GM23248 (cell line): ENCODE measurements at regions not wholly inside any gene's neighbourhood (a gene's known extent, or its start where the extent isn't known, plus 50 kb on each side); places are given as distances from the start of the nearest gene placed in this dataset.

Source experiments
- DNase-seq: peaks from one replicate; pipeline ENCODE4 v3.0.0-alpha.2; 2015
- H2AFZ ChIP-seq: fragments of 200-600 bp; sonication (generic); 2 replicates; pipeline ENCODE4 v1.6.1; 2016; ENCODE audit warnings: antibody characterized with exemption
- H3F3A ChIP-seq: fragments of 200-600 bp; sonication (generic); 2 replicates; pipeline ENCODE4 v1.6.1; 2016; ENCODE audit warnings: mild to moderate bottlenecking, antibody characterized with exemption, mixed run types; ENCODE audit not compliant: insufficient read depth
- H3K27ac ChIP-seq: fragments of 200-600 bp; sonication (generic); 2 replicates; pipeline ENCODE4 v1.5.1; 2016; ENCODE audit warnings: mild to moderate bottlenecking
- H3K27me3 ChIP-seq: fragments of 200-600 bp; sonication (generic); replicated peaks from 2 replicates; pipeline ENCODE4 v1.6.1; 2016; ENCODE audit warnings: mild to moderate bottlenecking; ENCODE audit not compliant: insufficient read depth
- H3K36me3 ChIP-seq: fragments of 200-600 bp; sonication (generic); 2 replicates; pipeline ENCODE4 v1.6.1; 2016; ENCODE audit warnings: low read depth, mild to moderate bottlenecking
- H3K4me1 ChIP-seq: fragments of 200-600 bp; sonication (generic); 2 replicates; pipeline ENCODE4 v1.6.1; 2016; ENCODE audit warnings: mild to moderate bottlenecking; ENCODE audit not compliant: insufficient read depth
- H3K4me2 ChIP-seq: fragments of 200-600 bp; sonication (generic); one replicate; pipeline ENCODE4 v1.6.1; 2016; ENCODE audit warnings: mild to moderate bottlenecking; ENCODE audit not compliant: unreplicated experiment
- H3K4me3 ChIP-seq: fragments of 200-600 bp; sonication (generic); 2 replicates; pipeline ENCODE4 v1.5.1; 2016; ENCODE audit warnings: mild to moderate bottlenecking
- H3K79me2 ChIP-seq: fragments of 200-600 bp; sonication (generic); 2 replicates; pipeline ENCODE4 v1.6.1; 2016; ENCODE audit warnings: mild to moderate bottlenecking; ENCODE audit not compliant: insufficient read depth
- H3K9ac ChIP-seq: fragments of 200-600 bp; sonication (generic); 2 replicates; pipeline ENCODE4 v1.6.1; 2016; ENCODE audit warnings: mild to moderate bottlenecking
- H3K9me2 ChIP-seq: fragments of 200-600 bp; sonication (generic); 2 replicates; pipeline ENCODE4 v1.6.1; 2016; ENCODE audit warnings: mixed run types, mild to moderate bottlenecking, moderate library complexity; ENCODE audit not compliant: insufficient read depth
- H3K9me3 ChIP-seq: fragments of 200-600 bp; sonication (generic); one replicate; pipeline ENCODE4 v1.6.1; 2017; ENCODE audit warnings: low read depth
- H4K20me1 ChIP-seq: fragments of 200-600 bp; sonication (generic); 2 replicates; pipeline ENCODE4 v1.6.0; 2016; ENCODE audit not compliant: insufficient read depth
- EZH2 ChIP-seq: fragments of 200-600 bp; sonication (generic); IDR thresholded peaks from 2 replicates; pipeline ENCODE4 v1.6.1; 2018; ENCODE audit warnings: antibody characterized with exemption, mild to moderate bottlenecking; ENCODE audit not compliant: insufficient read depth, poor library complexity, severe bottlenecking
- EZH2phosphoT487 ChIP-seq: fragments of 200-600 bp; sonication (generic); IDR thresholded peaks from 2 replicates; pipeline ENCODE4 v1.6.1; 2018; ENCODE audit warnings: antibody characterized with exemption, moderate library complexity, mild to moderate bottlenecking, low read depth; ENCODE audit not compliant: insufficient read depth
- WGBS, 2 experiments: methylation state at CpG; one replicate each; pipeline ENCODE4 v1.1.6; 2015 to 2017; ENCODE audit warnings: low lambda C conversion rate in 2 of 2, low coverage in 1 of 2; ENCODE audit errors: missing lambda C conversion rate in 2 of 2; 5-methylcytosine and 5-hydroxymethylcytosine counted together
- in situ Hi-C: fragments of 300-500 bp; cut with MboI; formaldehyde crosslinking; loops from 2 replicates; pipeline ENCODE4 v1.15.0; 2020

DNA sequence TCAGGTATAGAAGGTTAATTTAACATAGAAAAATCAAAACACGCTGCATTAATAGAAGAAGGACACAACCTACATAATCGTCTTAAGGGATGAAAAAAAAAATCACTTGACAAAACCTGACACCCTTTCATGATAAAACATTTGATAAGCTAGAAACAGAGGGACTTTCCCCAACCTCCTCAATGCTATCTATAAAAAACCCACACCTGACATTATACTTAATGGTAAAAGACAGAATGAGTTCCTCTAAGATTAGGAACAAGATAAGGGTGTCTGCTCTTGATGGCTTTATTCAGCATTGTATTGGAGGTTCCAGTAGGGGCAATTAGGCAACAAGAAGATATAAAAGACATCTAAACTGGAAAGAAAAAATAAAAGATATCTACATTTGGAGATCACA lies 69.9 kb upstream of the KBTBD8 start:
- H3K27ac ChIP-seq: no peak overlapping the region
- no peak overlapping the region for H3K4me3 ChIP-seq
- no peaks in the 10 kb centered on the region; the same call in 1 of the 2 replicates for H3K27me3 ChIP-seq
- H3K79me2 ChIP-seq: no peaks in the 10 kb centered on the region
- in situ Hi-C loops: no loop called here
- WGBS, 2 experiments: 37 to 39% methylated on average over 2 of the region's 2 CpGs
- H3K36me3 ChIP-seq: no peaks in the 10 kb centered on the region
- H3K9ac ChIP-seq: no peak overlapping the region
- H2AFZ ChIP-seq: no peak overlapping the region
- no peaks in the 10 kb centered on the region for H3K9me2 ChIP-seq
- no peaks in the 10 kb centered on the region for H3F3A ChIP-seq
- no peak overlapping the region for H3K4me2 ChIP-seq
- no peaks in the 10 kb centered on the region for H3K4me1 ChIP-seq
- TF ChIP-seq EZH2 (no peak), EZH2phosphoT487 (no peak)
- DNase-seq: no peak
- H3K9me3 ChIP-seq: no peaks in the 10 kb centered on the region
- H4K20me1 ChIP-seq: no peaks in the 10 kb centered on the region

DNA sequence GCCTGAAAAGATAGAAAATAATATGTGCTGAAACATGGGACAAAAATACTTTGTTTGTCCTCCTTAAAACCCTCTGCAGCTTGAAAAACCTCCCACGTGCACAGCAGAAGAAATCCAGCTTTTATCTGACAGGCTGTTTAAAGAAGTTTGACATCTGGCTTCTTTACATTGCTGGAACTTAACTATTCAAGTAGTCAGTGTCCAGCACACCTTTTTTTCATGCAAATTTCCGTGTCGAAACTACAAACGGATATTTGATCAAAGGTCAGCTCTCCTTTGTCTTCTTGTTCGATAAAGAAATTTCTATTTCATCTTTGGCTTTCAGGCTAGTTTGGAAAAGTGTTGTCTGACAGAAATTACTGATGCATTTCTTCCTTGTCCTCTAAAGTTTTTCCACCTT lies 66.8 kb upstream of the KBTBD8 start:
- H4K20me1 ChIP-seq: no peaks in the 10 kb centered on the region
- H3K9ac ChIP-seq: no peak overlapping the region
- H3K79me2 ChIP-seq: no peaks in the 10 kb centered on the region
- no peaks in the 10 kb centered on the region for H3F3A ChIP-seq
- H3K36me3 ChIP-seq: no peaks in the 10 kb centered on the region
- 21 to 24% methylated on average over 5 of the region's 5 CpGs for WGBS, 2 experiments
- H3K27me3 ChIP-seq: peaks cover 4% of the 10 kb centered on the region; the same call in 1 of the 2 replicates
- in situ Hi-C loops: no loop called here
- H3K4me2 ChIP-seq: no peak overlapping the region
- H3K4me3 ChIP-seq: no peak overlapping the region
- H3K9me3 ChIP-seq: no peaks in the 10 kb centered on the region
- no peaks in the 10 kb centered on the region for H3K4me1 ChIP-seq
- no peak for DNase-seq
- no peak overlapping the region for H2AFZ ChIP-seq
- no peak overlapping the region for H3K27ac ChIP-seq
- TF ChIP-seq EZH2phosphoT487: no peak
- TF ChIP-seq EZH2: no peak
- H3K9me2 ChIP-seq: no peaks in the 10 kb centered on the region

DNA sequence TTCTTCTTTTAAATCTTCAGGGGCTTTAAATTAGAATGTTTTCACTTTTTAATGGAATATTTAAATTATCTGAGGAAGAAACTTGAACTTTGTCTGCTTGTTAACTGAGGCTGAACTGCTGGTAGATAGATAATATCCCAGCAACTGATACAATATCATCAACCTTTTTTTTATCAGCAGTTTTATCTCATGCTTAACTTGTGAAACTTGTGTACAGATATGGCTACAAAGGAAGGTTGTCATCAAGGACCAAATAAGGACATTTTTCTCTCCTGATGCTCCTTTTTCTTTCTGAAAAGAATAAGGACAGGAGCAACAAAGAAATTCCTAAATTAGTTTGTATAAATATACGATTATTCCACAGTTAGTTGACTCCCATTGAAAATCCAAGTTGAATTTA lies 66.4 kb upstream of the KBTBD8 start:
- H3K36me3 ChIP-seq: no peaks in the 10 kb centered on the region
- WGBS, 2 experiments: 3 to 16% methylated on average over 1 of the region's 1 CpG
- no peaks in the 10 kb centered on the region for H3K9me2 ChIP-seq
- no peaks in the 10 kb centered on the region for H3F3A ChIP-seq
- no peak overlapping the region for H3K4me2 ChIP-seq
- H3K79me2 ChIP-seq: no peaks in the 10 kb centered on the region
- H3K4me1 ChIP-seq: no peaks in the 10 kb centered on the region
- in situ Hi-C loops: no loop called here
- H3K9ac ChIP-seq: no peak overlapping the region
- DNase-seq: no peak
- H3K27me3 ChIP-seq: peaks cover 4% of the 10 kb centered on the region; the same call in 1 of the 2 replicates
- H3K9me3 ChIP-seq: no peaks in the 10 kb centered on the region
- TF ChIP-seq EZH2phosphoT487 (no peak), EZH2 (no peak)
- no peak overlapping the region for H2AFZ ChIP-seq
- H3K27ac ChIP-seq: no peak overlapping the region
- no peaks in the 10 kb centered on the region for H4K20me1 ChIP-seq
- H3K4me3 ChIP-seq: no peak overlapping the region

DNA sequence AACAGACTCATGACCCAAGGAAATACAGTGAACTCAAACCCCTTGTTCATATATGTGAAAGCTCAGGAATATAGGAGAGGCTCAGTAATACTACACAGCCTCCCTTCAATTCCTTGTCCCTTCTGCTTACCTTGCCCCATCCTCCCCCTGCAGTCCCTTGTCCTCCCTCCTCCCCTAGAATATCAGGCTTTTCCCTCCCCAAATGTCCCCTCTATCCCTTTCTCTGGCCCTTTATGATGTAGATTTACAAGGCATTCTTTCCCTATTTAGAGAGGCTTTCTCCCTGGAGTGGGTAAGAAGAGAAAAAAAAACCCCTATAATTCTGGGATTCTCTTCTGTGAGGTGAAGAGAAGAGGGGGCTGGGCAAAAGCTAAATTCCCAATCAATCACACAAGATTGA lies 64.9 kb upstream of the KBTBD8 start:
- Histone ChIP-seq H3K9me2 (no peaks in the 10 kb centered on the region), H3K4me2 (no peak overlapping the region), H3K9me3 (no peaks in the 10 kb centered on the region), H2AFZ (no peak overlapping the region), H3K36me3 (no peaks in the 10 kb centered on the region), H3K4me3 (no peak overlapping the region), H3K9ac (no peak overlapping the region), H3K27me3 (peaks cover 4% of the 10 kb centered on the region; the same call in 1 of the 2 replicates), H3K4me1 (no peaks in the 10 kb centered on the region), H3K79me2 (no peaks in the 10 kb centered on the region), H3K27ac (no peak overlapping the region), H4K20me1 (no peaks in the 10 kb centered on the region), H3F3A (no peaks in the 10 kb centered on the region)
- DNase-seq: no peak
- TF ChIP-seq EZH2phosphoT487 (no peak), EZH2 (no peak)
- in situ Hi-C loops: no loop called here

DNA sequence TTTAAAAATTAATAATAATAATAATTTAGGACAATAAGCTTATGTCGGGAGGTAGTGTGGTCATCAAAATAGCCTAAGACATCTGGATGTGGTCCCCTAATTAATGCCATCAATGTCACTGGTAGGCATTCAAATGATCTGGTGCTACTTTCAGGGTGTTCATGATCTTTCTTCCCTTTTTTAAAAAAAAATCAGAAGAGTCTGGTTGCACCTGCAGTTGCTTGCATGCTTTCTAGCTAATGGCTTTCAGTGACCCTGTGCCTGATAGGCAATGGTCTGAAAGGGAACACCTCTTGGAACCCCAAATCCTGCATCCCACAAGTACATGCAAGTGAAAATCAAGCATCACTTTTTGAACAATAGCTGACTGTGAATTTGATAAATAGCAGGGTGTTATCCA lies 64.1 kb upstream of the KBTBD8 start:
- DNase-seq: no peak
- Histone ChIP-seq H3K27ac (no peak overlapping the region), H4K20me1 (no peaks in the 10 kb centered on the region), H3K27me3 (peaks cover 4% of the 10 kb centered on the region; the same call in 1 of the 2 replicates), H3F3A (no peaks in the 10 kb centered on the region), H3K4me3 (no peak overlapping the region), H3K9me3 (no peaks in the 10 kb centered on the region), H3K36me3 (no peaks in the 10 kb centered on the region), H3K9me2 (no peaks in the 10 kb centered on the region), H3K4me1 (no peaks in the 10 kb centered on the region), H3K4me2 (no peak overlapping the region), H2AFZ (no peak overlapping the region), H3K79me2 (no peaks in the 10 kb centered on the region), H3K9ac (no peak overlapping the region)
- WGBS, 2 experiments: 9 to 45% methylated on average over 1 of the region's 1 CpG
- no peak for TF ChIP-seq EZH2
- TF ChIP-seq EZH2phosphoT487: no peak
- in situ Hi-C loops: no loop called here
